Lower leg skin (tissue), 4 donors: ENCODE measurements at regions not wholly inside any gene's neighbourhood (a gene's known extent, or its start where the extent isn't known, plus 50 kb on each side); places are given as distances from the start of the nearest gene placed in this dataset.
"Not testable (repeated sequence)": the region's sequence is repeated elsewhere in the genome, so short reads cannot be mapped to it uniquely, and the experiment has no call there.

Source experiments
- DNase-seq, 2 donors: peaks; one replicate each; pipeline ENCODE4 v3.0.0-alpha.2; 2019; ENCODE audit warnings: low spot score in 2 of 2
- H3K4me3 ChIP-seq: fragments of 200-600 bp; sonication (generic); 2 replicates; pipeline ENCODE4 v1.5.1; 2017; ENCODE audit warnings: mild to moderate bottlenecking, low read depth; ENCODE audit not compliant: poor library complexity, severe bottlenecking
- POLR2A ChIP-seq, 2 donors: fragments of 450-650 bp; IDR thresholded peaks; one replicate each; pipeline ENCODE4 v1.6.1; 2016 to 2017; ENCODE audit warnings: antibody characterized with exemption in 2 of 2, mild to moderate bottlenecking in 1 of 2, moderate library complexity in 1 of 2
- WGBS, 2 donors: methylation state at CpG; one replicate each; pipeline ENCODE4 v1.1.5; 2018; 5-methylcytosine and 5-hydroxymethylcytosine counted together
- intact Hi-C: fragments of 100-400 bp; cut with DNase I; formaldehyde crosslinking; loops from one replicate; pipeline ENCODE4 v1.15.0; 2023; ENCODE audit warnings: low total_unique reads
- TF ChIP-seq, protein P1 (sequence below), 3 donors: fragments of 450-650 bp; IDR thresholded peaks; one replicate each; pipeline ENCODE4 v1.5.1; 2016; ENCODE audit warnings: antibody characterized with exemption in 3 of 3, mild to moderate bottlenecking in 3 of 3, moderate library complexity in 2 of 3

GRCh38 chr16:27600381-27600780 is 50.4 kb downstream of the KATNIP start:
- TF ChIP-seq POLR2A (IDR thresholded peaks at IDR 0.05) = no peak
- TF ChIP-seq, protein P1, sequence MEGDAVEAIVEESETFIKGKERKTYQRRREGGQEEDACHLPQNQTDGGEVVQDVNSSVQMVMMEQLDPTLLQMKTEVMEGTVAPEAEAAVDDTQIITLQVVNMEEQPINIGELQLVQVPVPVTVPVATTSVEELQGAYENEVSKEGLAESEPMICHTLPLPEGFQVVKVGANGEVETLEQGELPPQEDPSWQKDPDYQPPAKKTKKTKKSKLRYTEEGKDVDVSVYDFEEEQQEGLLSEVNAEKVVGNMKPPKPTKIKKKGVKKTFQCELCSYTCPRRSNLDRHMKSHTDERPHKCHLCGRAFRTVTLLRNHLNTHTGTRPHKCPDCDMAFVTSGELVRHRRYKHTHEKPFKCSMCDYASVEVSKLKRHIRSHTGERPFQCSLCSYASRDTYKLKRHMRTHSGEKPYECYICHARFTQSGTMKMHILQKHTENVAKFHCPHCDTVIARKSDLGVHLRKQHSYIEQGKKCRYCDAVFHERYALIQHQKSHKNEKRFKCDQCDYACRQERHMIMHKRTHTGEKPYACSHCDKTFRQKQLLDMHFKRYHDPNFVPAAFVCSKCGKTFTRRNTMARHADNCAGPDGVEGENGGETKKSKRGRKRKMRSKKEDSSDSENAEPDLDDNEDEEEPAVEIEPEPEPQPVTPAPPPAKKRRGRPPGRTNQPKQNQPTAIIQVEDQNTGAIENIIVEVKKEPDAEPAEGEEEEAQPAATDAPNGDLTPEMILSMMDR (IDR thresholded peaks at IDR 0.05) = no peak
- no peak for DNase-seq
- WGBS, 2 donors = 89 to 92% methylated on average over 6 of the region's 6 CpGs
- H3K4me3 ChIP-seq = no peak overlapping the region
- intact Hi-C loops = no loop called here

DNA sequence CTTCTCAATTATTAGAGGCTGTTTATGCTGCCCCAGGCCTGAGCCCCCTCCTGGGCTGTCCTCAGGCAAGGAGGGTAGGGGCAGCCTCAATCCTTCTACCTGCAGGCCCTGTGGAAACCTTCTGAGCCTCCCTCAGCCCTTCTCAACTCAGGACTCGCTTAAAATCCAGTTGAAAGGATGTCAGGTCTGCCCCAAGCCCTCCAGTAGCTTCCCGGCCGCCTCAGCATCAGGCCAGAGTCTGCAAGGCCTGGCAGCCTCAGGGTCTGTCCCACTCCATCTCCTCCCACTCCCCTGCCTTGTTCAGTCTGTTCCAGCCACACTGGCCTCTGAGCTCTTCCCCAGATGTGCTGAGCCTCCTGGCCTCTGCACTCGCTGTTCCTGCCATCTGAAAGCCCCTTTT is 52.2 kb downstream of the KATNIP start:
- 90 to 91% methylated on average over 4 of the region's 4 CpGs for WGBS, 2 donors
- intact Hi-C loops = no loop called here
- no peak overlapping the region for H3K4me3 ChIP-seq
- DNase-seq = no peak
- TF ChIP-seq, protein P1 (IDR thresholded peaks at IDR 0.05) = no peak
- TF ChIP-seq POLR2A (IDR thresholded peaks at IDR 0.05) = no peak

DNA sequence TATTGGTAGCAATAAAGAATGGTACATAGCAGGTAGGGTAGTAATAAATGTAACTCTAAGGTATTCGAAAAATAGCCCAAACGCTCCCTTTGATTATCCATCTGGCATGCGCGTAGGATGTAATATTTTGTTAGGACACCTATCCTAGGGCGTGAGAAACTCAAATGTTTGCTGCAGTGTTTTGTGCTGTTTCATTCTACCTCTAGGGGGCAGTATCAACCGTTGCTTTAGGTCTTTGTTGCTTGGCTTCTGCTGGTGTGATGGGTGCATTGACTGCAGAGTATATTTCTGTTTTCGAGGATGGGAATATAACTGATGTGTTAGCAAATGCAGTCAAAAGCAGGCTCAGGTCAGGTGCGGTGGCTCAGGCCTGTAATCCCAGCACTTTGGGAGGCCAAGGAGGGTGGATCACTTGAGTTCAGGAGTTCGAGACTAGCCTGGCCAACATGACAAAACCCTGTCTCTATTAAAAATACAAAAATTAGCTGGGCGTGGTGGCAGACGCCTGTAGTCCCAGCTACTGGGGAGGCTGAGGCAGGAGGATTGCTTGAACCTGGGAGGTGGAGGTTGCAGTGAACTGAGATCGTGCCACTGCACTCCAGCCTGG is 55.7 kb downstream of the KATNIP start:
- DNase-seq, intact Hi-C loops, H3K4me3 ChIP-seq: not testable (repeated sequence)
- 75 to 78% methylated on average over 12 of the region's 12 CpGs for WGBS, 2 donors

GRCh38 chr16:27611340-27611739 is 61.4 kb downstream of the KATNIP start:
- intact Hi-C loops = no loop called here
- 87 to 88% methylated on average over 5 of the region's 5 CpGs for WGBS, 2 donors
- DNase-seq = no peak
- TF ChIP-seq, protein P1 (IDR thresholded peaks at IDR 0.05) = no peak
- H3K4me3 ChIP-seq = no peak overlapping the region

DNA sequence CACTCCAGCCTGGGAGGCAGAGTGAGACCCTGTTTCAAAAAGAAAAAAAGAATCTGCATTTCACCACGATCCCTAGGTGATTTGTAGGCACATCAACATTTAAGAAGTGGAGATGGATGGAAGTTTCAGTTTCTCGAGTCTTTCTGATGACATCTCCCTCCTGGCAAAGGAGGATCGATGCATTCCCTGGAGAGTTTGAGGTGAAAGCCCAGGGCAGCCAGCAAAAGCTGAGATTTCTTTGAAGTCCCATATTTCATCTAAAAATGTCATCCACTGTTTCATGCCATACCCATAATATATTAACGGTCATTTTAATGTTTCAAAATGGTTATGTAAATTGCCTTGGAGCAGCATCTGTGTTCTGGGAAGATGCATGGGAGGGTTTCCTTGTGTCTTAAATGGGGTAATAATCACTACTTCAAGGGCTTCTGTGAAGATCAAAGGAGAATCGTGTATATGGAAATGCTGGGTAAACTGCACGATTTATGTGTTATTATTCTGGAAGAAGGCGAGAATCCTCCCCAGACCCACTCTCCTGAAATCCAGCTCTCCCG is 63.4 kb downstream of the KATNIP start:
- no peak for DNase-seq
- intact Hi-C loops = no loop called here
- WGBS, 2 donors = 76 to 83% methylated on average over 8 of the region's 8 CpGs
- TF ChIP-seq POLR2A (IDR thresholded peaks at IDR 0.05) = no peak
- TF ChIP-seq, protein P1 (IDR thresholded peaks at IDR 0.05) = no peak
- no peak overlapping the region for H3K4me3 ChIP-seq

GRCh38 chr16:27617665-27618064 is 67.7 kb downstream of the KATNIP start:
- intact Hi-C loops = loop anchor here (2.0 kb wide), 1 partner anchor 67 kb away; the partner anchor contains the start of gene KATNIP
- WGBS, 2 donors = 93% methylated on average over 4 of the region's 4 CpGs
- TF ChIP-seq POLR2A (IDR thresholded peaks at IDR 0.05) = no peak
- TF ChIP-seq, protein P1 (IDR thresholded peaks at IDR 0.05) = no peak
- no peak overlapping the region for H3K4me3 ChIP-seq
- no peak for DNase-seq
